Skin epidermis (tissue), 12 donors: ENCODE measurements at regions not wholly inside any gene's neighbourhood (a gene's known extent, or its start where the extent isn't known, plus 50 kb on each side); places are given as distances from the start of the nearest gene placed in this dataset.

Experiments
- H3K27ac ChIP-seq, 21 experiments: fragments of 200-600 bp; sonication (generic) in 11 of 21; one replicate each; pipeline ENCODE4 v1.5.0; 2020; ENCODE audit warnings: mild to moderate bottlenecking in 3 of 21, inconsistent platforms in 2 of 21, moderate library complexity in 2 of 21
- H3K4me3 ChIP-seq, 7 experiments: fragments of 200-600 bp; sonication (generic) in 2 of 7; one replicate each; pipeline ENCODE4 v1.5.0; 2020; ENCODE audit warnings: inconsistent platforms in 2 of 7, mild to moderate bottlenecking in 2 of 7, moderate library complexity in 1 of 7

GRCh38 chr13:90950160-90950559 is 397.3 kb upstream of the MIR17HG start:
- H3K4me3 ChIP-seq: no peak overlapping the region
- H3K27ac ChIP-seq: no peak overlapping the region

DNA sequence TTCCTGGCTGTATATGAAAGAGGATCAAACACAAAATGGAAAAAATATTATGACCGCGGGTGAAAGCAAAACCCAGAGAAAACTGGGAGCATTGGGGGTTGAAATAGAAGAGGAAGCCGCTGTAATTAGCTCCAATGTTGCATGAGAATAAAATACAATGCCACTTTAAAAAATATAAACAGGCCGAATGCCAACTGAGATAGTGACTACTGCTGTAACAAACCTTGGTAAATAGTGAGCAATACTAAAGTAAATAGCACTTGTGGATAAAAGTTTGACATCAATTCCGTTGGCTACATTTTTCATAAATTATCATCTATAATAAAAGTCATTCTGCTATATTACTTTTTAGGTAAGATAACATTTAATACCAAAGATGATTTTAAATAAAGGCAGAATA is 395.8 kb upstream of the MIR17HG start:
- no peak overlapping the region for H3K4me3 ChIP-seq

GRCh38 chr13:90952326-90952725 is 395.2 kb upstream of the MIR17HG start:
- no peak overlapping the region for H3K4me3 ChIP-seq
- no peak overlapping the region for H3K27ac ChIP-seq

More for the DNA sequence above, 395.8 kb upstream of the MIR17HG start:
- no peak overlapping the region for H3K27ac ChIP-seq

DNA sequence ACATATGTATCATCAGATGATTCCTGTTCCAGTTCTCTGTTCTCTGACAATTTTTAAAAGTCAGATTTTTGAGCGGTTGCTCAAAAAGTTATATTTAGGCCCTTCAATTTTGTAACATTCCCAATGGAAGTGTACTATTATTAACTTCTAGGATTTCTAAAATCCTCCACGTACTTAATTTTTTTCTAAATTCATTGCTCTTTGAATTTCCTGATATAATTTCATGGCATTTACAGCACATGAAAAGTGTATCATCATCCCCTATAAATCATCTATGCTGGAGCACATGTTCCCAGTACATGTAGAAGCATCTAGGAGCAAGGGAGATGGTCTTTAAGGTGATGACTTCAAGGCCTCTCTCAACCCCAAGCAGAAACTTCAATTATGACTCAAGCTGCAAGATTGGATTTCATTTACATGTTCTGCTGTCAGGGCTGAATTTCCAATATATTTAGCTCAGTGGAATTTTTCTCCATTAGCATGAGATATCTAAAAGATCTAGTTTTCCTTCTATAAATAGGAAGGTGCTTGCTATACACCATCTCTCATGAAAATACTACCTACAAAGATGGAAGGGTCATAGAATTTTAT is 392.8 kb upstream of the MIR17HG start:
- Histone ChIP-seq H3K4me3 (no peak overlapping the region), H3K27ac (no peak overlapping the region)

DNA sequence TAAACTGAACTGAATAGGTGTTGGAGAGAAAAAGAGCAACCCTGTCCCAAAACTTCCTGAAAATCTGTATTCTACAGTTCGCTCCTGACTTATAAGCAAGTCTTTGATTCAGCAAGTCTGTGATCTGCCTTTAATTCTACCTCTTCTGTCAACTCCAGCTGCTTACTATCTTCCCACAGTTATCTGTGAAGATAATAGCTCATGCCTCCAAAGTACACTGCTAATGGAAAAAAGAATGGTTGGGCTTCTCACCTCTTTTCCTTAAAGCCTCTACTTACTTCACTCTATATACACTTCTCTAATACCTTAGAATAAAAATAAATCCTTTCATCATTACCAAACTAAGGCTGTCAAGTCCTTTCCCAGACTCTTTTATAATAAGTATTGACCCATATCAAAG is 391.5 kb upstream of the MIR17HG start:
- no peak overlapping the region for H3K27ac ChIP-seq
- H3K4me3 ChIP-seq: no peak overlapping the region

GRCh38 chr13:90958866-90959265 is 388.6 kb upstream of the MIR17HG start:
- no peak overlapping the region for H3K4me3 ChIP-seq

GRCh38 chr13:90968166-90968904 is 379.2 kb upstream of the MIR17HG start:
- H3K27ac ChIP-seq: no peak overlapping the region
- no peak overlapping the region for H3K4me3 ChIP-seq

More at GRCh38 chr13:90958866-90959265, 388.6 kb upstream of the MIR17HG start:
- no peak overlapping the region for H3K27ac ChIP-seq

GRCh38 chr13:90974249-90974975 is 373.1 kb upstream of the MIR17HG start:
- Histone ChIP-seq H3K27ac (no peak overlapping the region), H3K4me3 (no peak overlapping the region)

GRCh38 chr13:90979059-90979458 is 368.4 kb upstream of the MIR17HG start:
- Histone ChIP-seq H3K27ac (no peak overlapping the region), H3K4me3 (no peak overlapping the region)

DNA sequence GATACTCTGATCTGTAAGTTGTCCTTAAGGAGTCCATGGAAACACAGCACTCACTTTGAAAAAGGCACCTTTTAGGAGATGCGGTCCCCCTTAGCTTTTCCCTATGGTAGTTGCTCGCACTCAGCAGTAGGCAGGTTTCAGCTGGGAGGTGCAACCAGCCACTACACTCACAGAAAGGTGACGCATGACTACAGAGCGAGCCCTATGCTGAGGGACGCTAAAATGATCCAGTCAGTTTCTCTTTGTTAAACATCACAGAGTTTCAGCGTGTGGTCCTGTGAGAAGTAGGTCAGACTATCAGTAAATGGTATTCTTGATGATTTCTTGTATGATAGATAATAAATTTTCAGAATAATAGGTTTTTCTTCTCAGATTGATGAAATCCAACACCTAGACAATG is 362.7 kb upstream of the MIR17HG start:
- Histone ChIP-seq H3K27ac (no peak overlapping the region), H3K4me3 (no peak overlapping the region)

DNA sequence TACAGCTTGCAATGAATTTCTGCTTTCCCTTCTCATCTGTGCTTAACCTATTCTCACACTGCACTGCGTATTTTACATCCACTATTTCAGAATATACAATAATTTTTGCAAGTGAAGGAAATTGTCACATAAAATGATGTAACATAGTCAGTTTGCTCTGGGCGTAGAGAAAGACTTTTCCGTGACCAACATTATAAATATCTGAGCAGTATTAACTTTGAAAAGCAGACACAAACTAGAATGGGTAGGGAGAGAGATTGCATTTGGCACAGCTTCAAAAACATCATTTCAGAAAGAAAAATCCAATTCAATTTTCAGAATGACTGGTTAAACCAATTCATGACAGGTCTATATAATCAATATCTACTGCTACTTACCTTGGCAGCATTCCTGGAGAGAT is 352.5 kb upstream of the MIR17HG start:
- no peak overlapping the region for H3K27ac ChIP-seq
- no peak overlapping the region for H3K4me3 ChIP-seq

DNA sequence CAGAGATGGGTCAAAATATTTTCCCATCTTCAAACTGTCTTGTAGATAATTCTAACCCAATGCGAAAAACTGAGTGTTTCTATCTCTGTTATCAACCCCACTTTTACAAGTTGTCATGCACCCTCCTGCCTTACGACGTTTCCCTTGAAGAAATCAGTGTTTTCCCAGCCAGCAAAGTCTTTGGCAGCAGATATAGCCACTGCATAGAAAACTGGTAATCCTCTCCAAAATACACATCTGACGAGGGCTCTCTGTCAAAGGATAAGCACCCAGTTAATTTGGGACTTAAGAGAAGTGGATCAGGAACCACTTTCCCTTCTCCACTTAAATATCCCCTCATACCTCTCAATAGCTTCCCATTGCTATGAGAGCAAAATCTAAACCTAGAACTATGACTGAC is 351.9 kb upstream of the MIR17HG start:
- H3K4me3 ChIP-seq: no peak overlapping the region
- no peak overlapping the region for H3K27ac ChIP-seq

DNA sequence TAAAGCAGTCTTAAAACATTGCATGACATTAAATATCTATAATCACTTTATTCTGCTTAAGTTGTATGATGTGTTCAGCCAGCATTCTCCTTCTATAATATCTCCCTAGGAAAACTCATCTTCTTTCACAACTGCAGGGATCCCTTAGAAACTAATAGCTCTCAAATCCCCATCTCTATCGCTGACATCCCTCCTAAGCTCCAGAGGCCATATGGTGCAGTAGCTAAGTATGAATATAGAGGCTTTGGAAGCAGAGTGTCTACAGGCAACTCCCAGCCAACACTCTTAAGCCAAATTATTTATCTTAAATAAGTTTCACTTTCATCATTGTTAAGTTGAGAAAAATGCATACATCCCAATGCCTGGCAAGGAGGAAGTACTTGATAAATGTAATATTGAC is 349.5 kb upstream of the MIR17HG start:
- Histone ChIP-seq H3K4me3 (no peak overlapping the region), H3K27ac (no peak overlapping the region)

DNA sequence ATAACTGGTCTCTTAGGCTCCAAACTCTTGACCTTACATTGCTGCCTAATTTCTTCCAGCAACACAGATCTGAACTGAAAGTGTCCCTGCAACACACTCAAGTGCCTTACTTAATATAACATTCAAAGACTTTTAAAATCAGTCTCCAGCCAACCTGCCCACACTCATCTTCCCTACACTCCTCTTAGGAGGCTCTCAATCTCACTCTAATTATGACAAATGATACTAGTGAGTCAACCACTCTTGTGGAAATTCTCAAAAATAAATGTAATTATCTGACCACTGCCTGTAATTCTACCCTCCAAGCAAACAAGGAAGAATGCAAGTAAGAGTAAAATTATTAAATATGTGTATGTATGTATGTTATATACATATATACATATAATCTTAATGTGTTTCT is 348.1 kb upstream of the MIR17HG start:
- Histone ChIP-seq H3K4me3 (no peak overlapping the region), H3K27ac (no peak overlapping the region)

- Histone ChIP-seq H3K4me3 (no peak overlapping the region), H3K27ac (no peak overlapping the region)
Observed at GRCh38 chr13:91001371-91001770, 346.1 kb upstream of the MIR17HG start.

DNA sequence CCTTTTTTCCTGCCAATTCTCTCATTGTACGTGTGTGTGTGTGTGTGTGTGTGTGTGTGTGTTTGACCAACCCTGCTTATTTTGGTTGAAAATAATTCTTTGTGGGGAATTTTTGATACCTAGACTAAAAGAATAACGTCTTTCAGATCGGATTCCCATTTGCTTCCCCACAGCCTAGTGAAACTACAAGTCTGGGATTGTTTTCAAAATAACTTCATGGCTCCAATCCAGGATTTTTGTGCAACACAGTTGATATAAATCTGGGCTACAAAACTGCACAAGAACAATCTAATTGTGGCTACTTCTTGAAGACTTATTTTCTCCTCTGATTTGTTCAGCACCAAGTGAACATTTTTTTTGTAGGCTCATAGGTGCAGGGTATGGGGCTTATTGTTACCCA is 332.8 kb upstream of the MIR17HG start:
- no peak overlapping the region for H3K27ac ChIP-seq
- H3K4me3 ChIP-seq: no peak overlapping the region

GRCh38 chr13:91017031-91017668 is 330.3 kb upstream of the MIR17HG start:
- no peak overlapping the region for H3K27ac ChIP-seq
- H3K4me3 ChIP-seq: no peak overlapping the region

DNA sequence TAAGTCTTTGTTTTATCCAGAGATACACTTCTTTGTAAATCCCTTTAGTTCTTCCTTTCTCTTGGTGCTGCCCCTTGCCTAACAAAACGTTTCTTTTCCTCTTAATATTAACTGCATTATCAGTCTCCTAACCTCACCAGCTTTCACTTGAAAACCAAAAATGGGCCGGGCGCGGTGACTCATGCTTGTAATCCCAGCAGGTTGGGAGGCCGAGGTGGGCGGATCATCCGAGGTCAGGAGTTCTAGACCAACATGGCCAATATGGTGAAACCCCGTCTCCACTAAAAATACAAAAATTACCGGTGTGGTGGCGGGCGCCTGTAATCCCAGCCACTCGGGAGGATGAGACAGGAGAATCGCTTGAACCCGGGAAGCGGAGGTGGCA is 329.8 kb upstream of the MIR17HG start:
- no peak overlapping the region for H3K4me3 ChIP-seq
- no peak overlapping the region for H3K27ac ChIP-seq

- Histone ChIP-seq H3K4me3 (no peak overlapping the region), H3K27ac (no peak overlapping the region)
Observed at GRCh38 chr13:91020461-91021034, 326.9 kb upstream of the MIR17HG start.

GRCh38 chr13:91024157-91024792 is 323.2 kb upstream of the MIR17HG start:
- Histone ChIP-seq H3K4me3 (no peak overlapping the region), H3K27ac (no peak overlapping the region)
